ENCODE measurements at regions not wholly inside any gene's neighbourhood (a gene's known extent, or its start where the extent isn't known, plus 50 kb on each side); places are given as distances from the start of the nearest gene placed in this dataset.
A peak's percentile ranks its signal among the peaks of the same experiment; 100 is the strongest.
"Not testable (repeated sequence)": the region's sequence is repeated elsewhere in the genome, so short reads cannot be mapped to it uniquely, and the experiment has no call there.

- DNase-seq (no peak), ATAC-seq (no peak)
- no peaks in the 10 kb centered on the region for H3K4me1 ChIP-seq
- intact Hi-C loops (cut with DNase I) = no loop called here
- H3K27me3 ChIP-seq = no peaks in the 10 kb centered on the region
- TF ChIP-seq, protein P1, sequence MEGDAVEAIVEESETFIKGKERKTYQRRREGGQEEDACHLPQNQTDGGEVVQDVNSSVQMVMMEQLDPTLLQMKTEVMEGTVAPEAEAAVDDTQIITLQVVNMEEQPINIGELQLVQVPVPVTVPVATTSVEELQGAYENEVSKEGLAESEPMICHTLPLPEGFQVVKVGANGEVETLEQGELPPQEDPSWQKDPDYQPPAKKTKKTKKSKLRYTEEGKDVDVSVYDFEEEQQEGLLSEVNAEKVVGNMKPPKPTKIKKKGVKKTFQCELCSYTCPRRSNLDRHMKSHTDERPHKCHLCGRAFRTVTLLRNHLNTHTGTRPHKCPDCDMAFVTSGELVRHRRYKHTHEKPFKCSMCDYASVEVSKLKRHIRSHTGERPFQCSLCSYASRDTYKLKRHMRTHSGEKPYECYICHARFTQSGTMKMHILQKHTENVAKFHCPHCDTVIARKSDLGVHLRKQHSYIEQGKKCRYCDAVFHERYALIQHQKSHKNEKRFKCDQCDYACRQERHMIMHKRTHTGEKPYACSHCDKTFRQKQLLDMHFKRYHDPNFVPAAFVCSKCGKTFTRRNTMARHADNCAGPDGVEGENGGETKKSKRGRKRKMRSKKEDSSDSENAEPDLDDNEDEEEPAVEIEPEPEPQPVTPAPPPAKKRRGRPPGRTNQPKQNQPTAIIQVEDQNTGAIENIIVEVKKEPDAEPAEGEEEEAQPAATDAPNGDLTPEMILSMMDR (IDR thresholded peaks at IDR 0.05) = no peak
- no peak overlapping the region for H3K27ac ChIP-seq
- no peaks in the 10 kb centered on the region for H3K36me3 ChIP-seq
- H3K9me3 ChIP-seq = peaks cover 0 to 19% of the 10 kb centered on the region in 2 donors
- H3K4me3 ChIP-seq = no peak overlapping the region
Observed at GRCh38 chr3:104040896-104041295, 1325.8 kb upstream of the ALCAM start.

GRCh38 chr3:104043001-104043543, 1323.6 kb upstream of the ALCAM start:
- H3K27ac ChIP-seq; ATAC-seq; DNase-seq; H3K27me3 ChIP-seq; intact Hi-C loops (cut with DNase I); H3K4me1 ChIP-seq; H3K36me3 ChIP-seq; H3K4me3 ChIP-seq: not testable (repeated sequence)
- H3K9me3 ChIP-seq = peaks cover 0 to 12% of the 10 kb centered on the region in 2 donors

GRCh38 chr3:104044002-104044401, 1322.7 kb upstream of the ALCAM start:
- no peaks in the 10 kb centered on the region for H3K4me1 ChIP-seq
- no peaks in the 10 kb centered on the region for H3K36me3 ChIP-seq
- no peak overlapping the region for H3K27ac ChIP-seq
- ATAC-seq (no peak), DNase-seq (no peak)
- intact Hi-C loops (cut with DNase I) = no loop called here
- no peak overlapping the region for H3K4me3 ChIP-seq
- TF ChIP-seq, protein P1 (IDR thresholded peaks at IDR 0.05) = no peak
- H3K9me3 ChIP-seq = peaks cover 0 to 11% of the 10 kb centered on the region in 2 donors
- no peaks in the 10 kb centered on the region for H3K27me3 ChIP-seq

DNA sequence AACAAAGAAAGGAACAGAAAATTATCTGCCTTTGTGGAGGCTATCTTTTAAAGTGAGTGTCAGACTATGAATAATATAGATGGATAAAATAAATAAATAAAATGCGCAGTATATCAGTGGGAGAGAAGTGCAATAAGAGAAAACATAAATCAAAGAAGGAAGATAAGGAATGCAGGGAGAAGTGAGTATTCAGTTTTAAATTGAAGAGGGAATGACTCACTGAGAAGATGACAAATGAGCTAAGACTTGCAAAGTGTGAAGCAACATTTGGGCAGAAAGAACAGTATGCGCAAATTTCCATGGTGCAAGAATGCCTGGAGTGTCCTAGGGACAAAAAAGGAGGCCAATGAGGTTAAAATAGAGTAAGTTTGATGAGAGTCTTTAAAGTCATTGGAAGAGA, 1300.1 kb upstream of the ALCAM start:
- Histone ChIP-seq H3K36me3 (no peaks in the 10 kb centered on the region), H3K4me3 (no peak overlapping the region), H3K4me1 (no peaks in the 10 kb centered on the region), H3K27me3 (no peaks in the 10 kb centered on the region), H3K9me3 (no peaks in the 10 kb centered on the region), H3K27ac (no peak overlapping the region)
- DNase-seq (no peak), ATAC-seq (peak; percentile 29)
- TF ChIP-seq, protein P1 (IDR thresholded peaks at IDR 0.05) = no peak
- intact Hi-C loops (cut with DNase I) = no loop called here

DNA sequence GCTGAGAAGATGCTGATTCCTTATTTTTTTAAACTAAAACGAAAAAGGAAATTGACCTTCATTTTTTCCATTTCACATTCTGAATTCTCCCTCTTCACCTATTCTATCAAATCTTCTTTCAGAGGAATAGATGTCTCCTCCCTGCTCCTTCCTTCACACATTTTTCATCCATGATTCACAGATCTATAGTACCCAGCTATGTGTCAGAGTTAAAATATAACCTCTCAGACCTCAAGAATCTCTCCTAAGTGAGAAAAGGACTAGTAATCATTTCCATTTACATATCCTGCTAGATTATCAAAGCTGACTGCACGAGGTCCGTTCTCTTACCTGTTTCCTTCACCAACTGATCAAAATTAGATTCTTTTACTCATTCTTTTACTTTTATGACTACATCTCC, 1297.6 kb upstream of the ALCAM start:
- DNase-seq (no peak), ATAC-seq (no peak)
- Histone ChIP-seq H3K27me3 (no peaks in the 10 kb centered on the region), H3K4me3 (no peak overlapping the region), H3K9me3 (peaks cover 0 to under 1% of the 10 kb centered on the region in 2 donors), H3K36me3 (no peaks in the 10 kb centered on the region), H3K4me1 (no peaks in the 10 kb centered on the region), H3K27ac (no peak overlapping the region)
- TF ChIP-seq, protein P1 (IDR thresholded peaks at IDR 0.05) = no peak
- intact Hi-C loops (cut with DNase I) = no loop called here

DNA sequence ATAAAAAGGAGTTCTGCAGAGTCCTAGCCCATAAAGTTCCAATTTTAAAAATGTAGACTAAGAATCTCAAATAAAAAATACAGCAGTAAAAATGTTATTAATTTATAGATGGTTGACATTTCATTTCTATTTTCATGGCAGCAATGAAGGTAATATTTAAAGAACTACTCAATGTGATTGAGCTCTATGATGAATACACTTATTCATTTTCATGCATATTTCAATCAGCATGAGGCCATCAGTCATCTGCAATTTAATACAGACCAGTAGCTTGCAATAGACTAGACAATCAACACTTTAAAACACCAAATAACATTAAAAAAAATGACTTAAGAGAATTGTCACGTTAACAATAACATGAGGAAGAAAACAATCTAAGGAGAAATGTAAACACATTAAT, 1295.8 kb upstream of the ALCAM start:
- ATAC-seq = no peak
- Histone ChIP-seq H3K27ac (no peak overlapping the region), H3K9me3 (peaks cover 0 to 3% of the 10 kb centered on the region in 2 donors), H3K4me1 (no peaks in the 10 kb centered on the region), H3K27me3 (no peaks in the 10 kb centered on the region), H3K36me3 (no peaks in the 10 kb centered on the region), H3K4me3 (no peak overlapping the region)
- TF ChIP-seq, protein P1 (IDR thresholded peaks at IDR 0.05) = no peak
- intact Hi-C loops (cut with DNase I) = no loop called here
- no peak for DNase-seq

Data from left lung (tissue), 4 donors.